Body of pancreas (tissue), 4 donors: ENCODE measurements at regions not wholly inside any gene's neighbourhood (a gene's known extent, or its start where the extent isn't known, plus 50 kb on each side); places are given as distances from the start of the nearest gene placed in this dataset.

Experiments used
- CTCF ChIP-seq, 7 experiments: fragments of 450-650 bp in 4 of 7; fragments of 200-600 bp in 3 of 7; sonication (generic) in 3 of 7; IDR thresholded peaks; one replicate each; pipeline ENCODE4 v1.5.1; 2016 to 2019; ENCODE audit warnings: antibody characterized with exemption in 7 of 7
- POLR2A ChIP-seq, 3 donors: fragments of 450-650 bp; IDR thresholded peaks; one replicate each; pipeline ENCODE4 v1.6.1; 2016; ENCODE audit warnings: antibody characterized with exemption in 3 of 3, mild to moderate bottlenecking in 2 of 3

GRCh38 chr14:41957459-41957858 lies 350.8 kb downstream of the LRFN5 start:
- TF ChIP-seq CTCF (IDR thresholded peaks at IDR 0.05) (no peak), POLR2A (IDR thresholded peaks at IDR 0.05) (no peak)
